ENCODE measurements at regions not wholly inside any gene's neighbourhood (a gene's known extent, or its start where the extent isn't known, plus 50 kb on each side); places are given as distances from the start of the nearest gene placed in this dataset.

GRCh38 chr4:183388021-183388420, 56.4 kb upstream of the CDKN2AIP start:
- Histone ChIP-seq H4K91ac (ENCODE audit: insufficient read depth, low read depth, low read length) (no peak overlapping the region), H2BK15ac (ENCODE audit: low read depth, low read length) (no peak overlapping the region), H2BK20ac (ENCODE audit: low read depth, low read length) (no peak overlapping the region), H2AFZ (replicated peaks; ENCODE audit: low read length, poor library complexity) (no peak overlapping the region), H3K9me3 (ENCODE audit: control insufficient read depth, insufficient read depth, low read length) (peaks cover 13% of the 10 kb centered on the region), H2BK120ac (ENCODE audit: low read depth, low read length) (no peak overlapping the region), H3K36me3 (ENCODE audit: control insufficient read depth, insufficient read depth, low read length) (no peaks in the 10 kb centered on the region), H4K5ac (ENCODE audit: low read depth, low read length) (no peak overlapping the region), H4K8ac (ENCODE audit: low read depth in 2 of 2, low read length in 2 of 2) (no peak overlapping the region), H3K23ac (ENCODE audit: low read depth, low read length) (no peak overlapping the region), H3K27ac (ENCODE audit: insufficient read depth, low read length) (no peak overlapping the region), H3K27me3 (ENCODE audit: control insufficient read depth, insufficient read depth, low read length) (peaks cover 35% of the 10 kb centered on the region), H3K9me1 (ENCODE audit: insufficient read depth, low read length) (peaks cover 3% of the 10 kb centered on the region; the same call in 1 of the 2 replicates), H3K79me1 (ENCODE audit: low read depth in 1 of 2, low read length in 2 of 2) (no peaks in the 10 kb centered on the region), H3K9ac (ENCODE audit: low read depth, low read length) (no peak overlapping the region), H3K4me1 (ENCODE audit: control insufficient read depth, insufficient read depth, low read length) (no peaks in the 10 kb centered on the region), H3K4me2 (ENCODE audit: low read depth, low read length) (no peak overlapping the region), H2BK5ac (ENCODE audit: low read depth, low read length, poor library complexity, severe bottlenecking) (no peak overlapping the region), H3K18ac (ENCODE audit: low read depth, low read length) (no peak overlapping the region), H3K56ac (ENCODE audit: extremely low read depth, insufficient read depth, low read length) (no peak overlapping the region), H3K14ac (replicated peaks; ENCODE audit: low read depth, low read length) (no peak overlapping the region), H2AK5ac (ENCODE audit: low read depth, low read length) (no peak overlapping the region), H3K4me3 (ENCODE audit: insufficient read depth, low read depth, low read length) (no peak overlapping the region), H3K4ac (ENCODE audit: low read depth, low read length) (no peak overlapping the region), H4K20me1 (ENCODE audit: insufficient read depth, low read length) (no peaks in the 10 kb centered on the region), H2AK9ac (replicated peaks; ENCODE audit: low read depth, low read length, poor library complexity) (no peak overlapping the region)
- in situ Hi-C loops (cut with MboI; ENCODE audit: low sequenced_read_pairs), result no loop called here
- intact Hi-C loops (cut with micrococcal nuclease), result no loop called here
- POLR2A ChIA-PET (ENCODE audit: unreplicated experiment), result no interaction called here
- no peak for TF ChIP-seq CTCF (conservative IDR thresholded peaks at IDR 0.05; ENCODE audit: low read depth, low read length)
- no peak for TF ChIP-seq FOS (IDR thresholded peaks at IDR 0.05; ENCODE audit: low read depth, low read length)
- TF ChIP-seq BHLHE40 (IDR thresholded peaks at IDR 0.05; ENCODE audit: low read depth, low read length), result no peak
- no peak for TF ChIP-seq RCOR1 (IDR thresholded peaks at IDR 0.05; ENCODE audit: insufficient replicate concordance, low read length)
- no peak for TF ChIP-seq CEBPB (IDR thresholded peaks at IDR 0.05; ENCODE audit: low read depth, low read length)
- TF ChIP-seq NFE2L2 (IDR thresholded peaks at IDR 0.05; ENCODE audit: low read depth, low read length), result no peak
- no peak for TF ChIP-seq CHD1 (IDR thresholded peaks at IDR 0.05; ENCODE audit: low read depth, low read length)
- no peak for TF ChIP-seq USF2 (IDR thresholded peaks at IDR 0.05; ENCODE audit: low read depth, low read length)
- TF ChIP-seq RFX5 (IDR thresholded peaks at IDR 0.05; ENCODE audit: low read depth, low read length), result no peak
- no peak for TF ChIP-seq MXI1 (IDR thresholded peaks at IDR 0.05; ENCODE audit: borderline replicate concordance, low read depth, low read length)
- no peak for DNase-seq
- 59% methylated on average over 2 of the region's 7 CpGs; no CpG with 5 or more reads in 1 of the 2 experiments for WGBS, 2 experiments (ENCODE audit: extremely low coverage in 2 of 2, insufficient read length in 1 of 2)
- no peak for ATAC-seq (ENCODE audit: low read depth)
- CTCF ChIA-PET, result interaction anchor here (0.5 kb wide), 1 partner anchor 88 kb away, joined by 3 read pairs; no protein-coding TSS in a partner anchor
- no TSS peak for BruUV-seq (replicated peaks)
- dilution Hi-C loops (cut with HindIII; ENCODE audit: low sequenced_read_pairs, unreplicated experiment), result no loop called here
